ENCODE measurements at regions not wholly inside any gene's neighbourhood (a gene's known extent, or its start where the extent isn't known, plus 50 kb on each side); places are given as distances from the start of the nearest gene placed in this dataset.

GRCh38 chr16:6484081-6484480 lies 848.6 kb upstream of the RBFOX1 start:
- Histone ChIP-seq H3K36me3 (ENCODE audit: low read depth) (no peaks in the 10 kb centered on the region), H3K27ac (ENCODE audit: poor library complexity, severe bottlenecking) (no peak overlapping the region), H3K27me3 (ENCODE audit: insufficient read depth, poor library complexity, severe bottlenecking) (peaks cover 27% of the 10 kb centered on the region), H3K9me3 (ENCODE audit: severe bottlenecking) (no peaks in the 10 kb centered on the region), H3K4me1 (ENCODE audit: insufficient read depth, poor library complexity, severe bottlenecking) (no peaks in the 10 kb centered on the region), H3K4me3 (ENCODE audit: severe bottlenecking) (no peak overlapping the region)
- TF ChIP-seq CTCF (IDR thresholded peaks at IDR 0.05; ENCODE audit: poor library complexity, severe bottlenecking) = no peak
- ATAC-seq (ENCODE audit: low read depth) (no peak), DNase-seq (ENCODE audit: low spot score) (no peak)

GRCh38 chr16:6483469-6484033 lies 849.1 kb upstream of the RBFOX1 start:
- ATAC-seq (ENCODE audit: low read depth) (no peak), DNase-seq (ENCODE audit: low spot score) (no peak)
- no peaks in the 10 kb centered on the region for H3K36me3 ChIP-seq (ENCODE audit: low read depth)
- H3K9me3 ChIP-seq (ENCODE audit: severe bottlenecking) = no peaks in the 10 kb centered on the region
- H3K27ac ChIP-seq (ENCODE audit: poor library complexity, severe bottlenecking) = no peak overlapping the region
- peaks cover 27% of the 10 kb centered on the region for H3K27me3 ChIP-seq (ENCODE audit: insufficient read depth, poor library complexity, severe bottlenecking)
- TF ChIP-seq CTCF (IDR thresholded peaks at IDR 0.05; ENCODE audit: poor library complexity, severe bottlenecking) = no peak
- H3K4me3 ChIP-seq (ENCODE audit: severe bottlenecking) = no peak overlapping the region
- H3K4me1 ChIP-seq (ENCODE audit: insufficient read depth, poor library complexity, severe bottlenecking) = no peaks in the 10 kb centered on the region

- peaks cover 27% of the 10 kb centered on the region for H3K27me3 ChIP-seq (ENCODE audit: insufficient read depth, poor library complexity, severe bottlenecking)
- H3K4me3 ChIP-seq (ENCODE audit: severe bottlenecking) = no peak overlapping the region
- H3K9me3 ChIP-seq (ENCODE audit: severe bottlenecking) = no peaks in the 10 kb centered on the region
- no peak for DNase-seq (ENCODE audit: low spot score)
- no peak for TF ChIP-seq CTCF (IDR thresholded peaks at IDR 0.05; ENCODE audit: poor library complexity, severe bottlenecking)
- H3K4me1 ChIP-seq (ENCODE audit: insufficient read depth, poor library complexity, severe bottlenecking) = no peaks in the 10 kb centered on the region
- H3K27ac ChIP-seq (ENCODE audit: poor library complexity, severe bottlenecking) = no peak overlapping the region
- no peaks in the 10 kb centered on the region for H3K36me3 ChIP-seq (ENCODE audit: low read depth)
- ATAC-seq (ENCODE audit: low read depth) = no peak
Measured at GRCh38 chr16:6482696-6483468, 849.8 kb upstream of the RBFOX1 start.

GRCh38 chr16:6481894-6482293 lies 850.8 kb upstream of the RBFOX1 start:
- no peaks in the 10 kb centered on the region for H3K4me1 ChIP-seq (ENCODE audit: insufficient read depth, poor library complexity, severe bottlenecking)
- H3K4me3 ChIP-seq (ENCODE audit: severe bottlenecking) = no peak overlapping the region
- ATAC-seq (ENCODE audit: low read depth) = no peak
- DNase-seq (ENCODE audit: low spot score) = no peak
- TF ChIP-seq CTCF (IDR thresholded peaks at IDR 0.05; ENCODE audit: poor library complexity, severe bottlenecking) = no peak
- peaks cover 27% of the 10 kb centered on the region for H3K27me3 ChIP-seq (ENCODE audit: insufficient read depth, poor library complexity, severe bottlenecking)
- H3K36me3 ChIP-seq (ENCODE audit: low read depth) = no peaks in the 10 kb centered on the region
- H3K9me3 ChIP-seq (ENCODE audit: severe bottlenecking) = no peaks in the 10 kb centered on the region
- H3K27ac ChIP-seq (ENCODE audit: poor library complexity, severe bottlenecking) = no peak overlapping the region

GRCh38 chr16:6453742-6454141 lies 878.9 kb upstream of the RBFOX1 start:
- no peak for TF ChIP-seq CTCF (IDR thresholded peaks at IDR 0.05; ENCODE audit: poor library complexity, severe bottlenecking)
- DNase-seq (ENCODE audit: low spot score) = no peak
- Histone ChIP-seq H3K4me1 (ENCODE audit: insufficient read depth, poor library complexity, severe bottlenecking) (no peaks in the 10 kb centered on the region), H3K27me3 (ENCODE audit: insufficient read depth, poor library complexity, severe bottlenecking) (no peaks in the 10 kb centered on the region), H3K27ac (ENCODE audit: poor library complexity, severe bottlenecking) (no peak overlapping the region), H3K4me3 (ENCODE audit: severe bottlenecking) (no peak overlapping the region), H3K36me3 (ENCODE audit: low read depth) (no peaks in the 10 kb centered on the region), H3K9me3 (ENCODE audit: severe bottlenecking) (no peaks in the 10 kb centered on the region)
- no peak for ATAC-seq (ENCODE audit: low read depth)
